Upper lobe of right lung (tissue), 1 donor: ENCODE measurements at regions not wholly inside any gene's neighbourhood (a gene's known extent, or its start where the extent isn't known, plus 50 kb on each side); places are given as distances from the start of the nearest gene placed in this dataset.

Experiments
- ATAC-seq: fragments of 200-7000 bp; cut with Tn5 transposase; one replicate; pipeline ENCODE4 v1.9.1; 2020; ENCODE audit warnings: mild to moderate bottlenecking, moderate library complexity
- DNase-seq: peaks from one replicate; pipeline ENCODE4 v3.0.0-alpha.2; 2020
- H3K27ac ChIP-seq: fragments of 200-600 bp; one replicate; pipeline ENCODE4 v1.8.0; 2022
- H3K27me3 ChIP-seq: fragments of 200-600 bp; one replicate; pipeline ENCODE4 v1.8.0; 2022; ENCODE audit warnings: mild to moderate bottlenecking
- H3K36me3 ChIP-seq: fragments of 200-600 bp; one replicate; pipeline ENCODE4 v1.8.0; 2022
- H3K4me1 ChIP-seq: fragments of 200-600 bp; one replicate; pipeline ENCODE4 v1.8.0; 2022
- H3K4me3 ChIP-seq: fragments of 200-600 bp; one replicate; pipeline ENCODE4 v1.8.0; 2022; ENCODE audit warnings: mild to moderate bottlenecking
- H3K9me3 ChIP-seq: fragments of 200-600 bp; one replicate; pipeline ENCODE4 v1.8.0; 2022
- CTCF ChIP-seq: fragments of 200-600 bp; IDR thresholded peaks from one replicate; pipeline ENCODE4 v1.8.0; 2022; ENCODE audit warnings: antibody characterized with exemption
- intact Hi-C: fragments of 100-400 bp; cut with DNase I; formaldehyde crosslinking; loops from one replicate; pipeline ENCODE4 v1.11.0; 2022
- donor health status: DM: no; HTN: yes; CAD: no; lungs with severe emphysema.

GRCh38 chr13:65836066-65836465 lies 1394.1 kb downstream of the PCDH9 start:
- TF ChIP-seq CTCF: no peak
- no peaks in the 10 kb centered on the region for H3K4me1 ChIP-seq
- no peak for ATAC-seq
- H3K27ac ChIP-seq: no peak overlapping the region
- intact Hi-C loops: no loop called here
- H3K27me3 ChIP-seq: no peaks in the 10 kb centered on the region
- DNase-seq: no peak
- H3K36me3 ChIP-seq: no peaks in the 10 kb centered on the region
- H3K4me3 ChIP-seq: no peak overlapping the region
- H3K9me3 ChIP-seq: no peaks in the 10 kb centered on the region

DNA sequence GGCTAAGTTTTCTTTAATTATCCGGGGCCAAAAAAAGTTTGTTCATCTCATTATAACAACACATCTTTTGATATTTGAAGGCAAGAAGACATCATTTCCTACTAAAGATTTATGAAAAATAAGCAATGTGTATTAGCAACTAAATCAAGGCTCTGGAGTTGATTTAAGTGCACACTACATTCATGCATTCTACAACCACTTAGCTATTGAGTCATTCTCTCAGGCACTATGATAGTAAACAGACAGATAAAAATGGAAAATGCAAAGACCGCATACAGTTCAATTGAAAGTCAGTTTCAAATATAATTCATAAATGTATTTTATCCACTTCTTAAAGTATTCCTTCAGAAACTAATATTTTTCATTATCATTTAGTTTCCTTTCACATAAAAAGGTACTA lies 1395.2 kb downstream of the PCDH9 start:
- ATAC-seq: no peak
- H3K27ac ChIP-seq: no peak overlapping the region

GRCh38 chr13:65830411-65831205 lies 1399.5 kb downstream of the PCDH9 start:
- H3K27me3 ChIP-seq: no peaks in the 10 kb centered on the region
- H3K4me1 ChIP-seq: no peaks in the 10 kb centered on the region
- DNase-seq (no peak), ATAC-seq (no peak)
- no peaks in the 10 kb centered on the region for H3K36me3 ChIP-seq
- no peak overlapping the region for H3K4me3 ChIP-seq
- TF ChIP-seq CTCF: no peak
- H3K27ac ChIP-seq: no peak overlapping the region
- no peaks in the 10 kb centered on the region for H3K9me3 ChIP-seq
- intact Hi-C loops: no loop called here

More for the DNA sequence above, 1395.2 kb downstream of the PCDH9 start:
- DNase-seq: no peak
- H3K4me3 ChIP-seq: no peak overlapping the region
- no peaks in the 10 kb centered on the region for H3K36me3 ChIP-seq
- TF ChIP-seq CTCF: no peak
- H3K4me1 ChIP-seq: no peaks in the 10 kb centered on the region
- H3K9me3 ChIP-seq: no peaks in the 10 kb centered on the region
- intact Hi-C loops: no loop called here
- no peaks in the 10 kb centered on the region for H3K27me3 ChIP-seq

DNA sequence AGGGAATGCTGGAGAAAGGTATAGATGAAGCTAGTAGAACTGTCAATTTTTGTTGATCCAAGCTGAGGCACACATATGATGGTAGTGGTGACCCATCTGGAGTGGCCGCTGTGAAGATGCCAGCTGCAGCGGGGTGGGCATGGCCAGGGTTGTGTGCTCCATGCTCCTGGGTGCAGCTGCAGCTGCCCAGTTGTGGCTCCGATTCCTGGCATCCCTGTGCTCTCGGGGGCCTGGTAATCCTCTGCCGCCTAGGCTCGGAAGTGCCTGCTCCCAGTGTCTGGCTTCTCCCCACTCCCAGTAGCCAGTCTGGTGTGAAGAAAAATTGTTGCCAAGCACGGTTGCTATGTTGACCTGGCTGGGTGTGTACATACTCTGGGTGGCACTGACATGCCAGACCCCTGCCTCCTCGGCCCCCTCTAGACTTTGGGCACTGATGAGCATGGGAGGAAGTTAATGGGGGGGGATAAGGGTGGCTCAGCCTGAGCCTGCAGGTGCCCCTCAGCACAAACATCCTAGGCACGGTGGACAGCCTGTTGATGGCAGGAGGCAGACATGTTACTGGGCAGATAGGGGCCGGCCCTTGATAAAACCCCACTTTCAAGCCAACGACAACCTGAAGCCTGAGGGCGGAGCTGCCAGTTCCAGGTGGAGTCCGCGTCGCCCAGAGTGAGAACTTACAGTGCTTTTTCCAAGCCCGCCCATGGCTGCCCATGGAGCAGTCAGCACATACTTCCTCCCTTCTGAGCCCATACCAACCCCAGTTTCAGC lies 1400.7 kb downstream of the PCDH9 start:
- intact Hi-C loops: no loop called here
- Histone ChIP-seq H3K9me3 (no peaks in the 10 kb centered on the region), H3K27me3 (no peaks in the 10 kb centered on the region), H3K4me1 (no peaks in the 10 kb centered on the region), H3K27ac (no peak overlapping the region), H3K4me3 (no peak overlapping the region), H3K36me3 (no peaks in the 10 kb centered on the region)
- TF ChIP-seq CTCF: no peak
- ATAC-seq (no peak), DNase-seq (no peak)

GRCh38 chr13:65826657-65827056 lies 1403.5 kb downstream of the PCDH9 start:
- Histone ChIP-seq H3K4me1 (no peaks in the 10 kb centered on the region), H3K36me3 (no peaks in the 10 kb centered on the region), H3K27me3 (no peaks in the 10 kb centered on the region), H3K27ac (no peak overlapping the region), H3K9me3 (no peaks in the 10 kb centered on the region), H3K4me3 (no peak overlapping the region)
- ATAC-seq (no peak), DNase-seq (no peak)
- intact Hi-C loops: no loop called here
- no peak for TF ChIP-seq CTCF
